ENCODE measurements at regions not wholly inside any gene's neighbourhood (a gene's known extent, or its start where the extent isn't known, plus 50 kb on each side); places are given as distances from the start of the nearest gene placed in this dataset.

DNA sequence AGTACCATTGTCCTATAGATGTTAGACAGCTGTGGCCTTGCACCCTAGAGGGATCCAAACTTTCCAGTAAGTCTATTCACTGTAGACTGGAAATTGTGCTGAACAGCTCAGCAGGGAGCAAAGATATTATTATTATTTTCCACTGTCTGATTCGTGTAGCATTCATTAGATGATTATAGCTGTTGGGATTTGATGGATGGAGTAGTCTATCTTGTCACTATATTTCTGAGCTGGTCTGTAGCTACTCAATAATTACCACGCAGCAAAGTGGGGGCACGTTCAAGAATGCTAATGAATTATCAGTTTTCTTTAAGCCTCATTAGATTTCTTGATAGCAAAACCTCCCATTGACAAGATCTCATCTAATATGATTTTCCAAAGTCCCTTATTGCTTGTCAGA is 113.2 kb downstream of the RTP4 start:
- TF ChIP-seq ZNF791 (tag by site-specific recombination; IDR thresholded peaks at IDR 0.05) = no peak
- TF ChIP-seq ZNF23 (tag by site-specific recombination; IDR thresholded peaks at IDR 0.05; ENCODE audit: borderline replicate concordance) = no peak
- TF ChIP-seq, protein P1, sequence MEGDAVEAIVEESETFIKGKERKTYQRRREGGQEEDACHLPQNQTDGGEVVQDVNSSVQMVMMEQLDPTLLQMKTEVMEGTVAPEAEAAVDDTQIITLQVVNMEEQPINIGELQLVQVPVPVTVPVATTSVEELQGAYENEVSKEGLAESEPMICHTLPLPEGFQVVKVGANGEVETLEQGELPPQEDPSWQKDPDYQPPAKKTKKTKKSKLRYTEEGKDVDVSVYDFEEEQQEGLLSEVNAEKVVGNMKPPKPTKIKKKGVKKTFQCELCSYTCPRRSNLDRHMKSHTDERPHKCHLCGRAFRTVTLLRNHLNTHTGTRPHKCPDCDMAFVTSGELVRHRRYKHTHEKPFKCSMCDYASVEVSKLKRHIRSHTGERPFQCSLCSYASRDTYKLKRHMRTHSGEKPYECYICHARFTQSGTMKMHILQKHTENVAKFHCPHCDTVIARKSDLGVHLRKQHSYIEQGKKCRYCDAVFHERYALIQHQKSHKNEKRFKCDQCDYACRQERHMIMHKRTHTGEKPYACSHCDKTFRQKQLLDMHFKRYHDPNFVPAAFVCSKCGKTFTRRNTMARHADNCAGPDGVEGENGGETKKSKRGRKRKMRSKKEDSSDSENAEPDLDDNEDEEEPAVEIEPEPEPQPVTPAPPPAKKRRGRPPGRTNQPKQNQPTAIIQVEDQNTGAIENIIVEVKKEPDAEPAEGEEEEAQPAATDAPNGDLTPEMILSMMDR (tag by site-specific recombination; IDR thresholded peaks at IDR 0.05) = no peak
- TF ChIP-seq ZNF350 (tag by site-specific recombination; IDR thresholded peaks at IDR 0.05) = no peak
- TF ChIP-seq, protein P2, sequence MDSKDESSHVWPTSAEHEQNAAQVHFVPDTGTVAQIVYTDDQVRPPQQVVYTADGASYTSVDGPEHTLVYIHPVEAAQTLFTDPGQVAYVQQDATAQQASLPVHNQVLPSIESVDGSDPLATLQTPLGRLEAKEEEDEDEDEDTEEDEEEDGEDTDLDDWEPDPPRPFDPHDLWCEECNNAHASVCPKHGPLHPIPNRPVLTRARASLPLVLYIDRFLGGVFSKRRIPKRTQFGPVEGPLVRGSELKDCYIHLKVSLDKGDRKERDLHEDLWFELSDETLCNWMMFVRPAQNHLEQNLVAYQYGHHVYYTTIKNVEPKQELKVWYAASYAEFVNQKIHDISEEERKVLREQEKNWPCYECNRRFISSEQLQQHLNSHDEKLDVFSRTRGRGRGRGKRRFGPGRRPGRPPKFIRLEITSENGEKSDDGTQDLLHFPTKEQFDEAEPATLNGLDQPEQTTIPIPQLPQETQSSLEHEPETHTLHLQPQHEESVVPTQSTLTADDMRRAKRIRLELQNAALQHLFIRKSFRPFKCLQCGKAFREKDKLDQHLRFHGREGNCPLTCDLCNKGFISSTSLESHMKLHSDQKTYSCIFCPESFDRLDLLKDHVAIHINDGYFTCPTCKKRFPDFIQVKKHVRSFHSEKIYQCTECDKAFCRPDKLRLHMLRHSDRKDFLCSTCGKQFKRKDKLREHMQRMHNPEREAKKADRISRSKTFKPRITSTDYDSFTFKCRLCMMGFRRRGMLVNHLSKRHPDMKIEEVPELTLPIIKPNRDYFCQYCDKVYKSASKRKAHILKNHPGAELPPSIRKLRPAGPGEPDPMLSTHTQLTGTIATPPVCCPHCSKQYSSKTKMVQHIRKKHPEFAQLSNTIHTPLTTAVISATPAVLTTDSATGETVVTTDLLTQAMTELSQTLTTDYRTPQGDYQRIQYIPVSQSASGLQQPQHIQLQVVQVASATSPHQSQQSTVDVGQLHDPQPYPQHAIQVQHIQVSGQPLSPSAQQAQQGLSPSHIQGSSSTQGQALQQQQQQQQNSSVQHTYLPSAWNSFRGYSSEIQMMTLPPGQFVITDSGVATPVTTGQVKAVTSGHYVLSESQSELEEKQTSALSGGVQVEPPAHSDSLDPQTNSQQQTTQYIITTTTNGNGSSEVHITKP (tag by site-specific recombination; IDR thresholded peaks at IDR 0.05) = no peak
- no peak for TF ChIP-seq YY2 (tag by site-specific recombination; IDR thresholded peaks at IDR 0.05)
- no peak for TF ChIP-seq GLI4 (tag by site-specific recombination; IDR thresholded peaks at IDR 0.05)
- no peak for TF ChIP-seq ZNF169 (tag by site-specific recombination; IDR thresholded peaks at IDR 0.05)
- no peak for TF ChIP-seq ZNF558 (tag by site-specific recombination; IDR thresholded peaks at IDR 0.05)

All from HEK293 (cell line).